ENCODE measurements at regions not wholly inside any gene's neighbourhood (a gene's known extent, or its start where the extent isn't known, plus 50 kb on each side); places are given as distances from the start of the nearest gene placed in this dataset.

- no peak overlapping the region for H3K27ac Mint-ChIP-seq
- H3K4me3 ChIP-seq (ENCODE audit: low read depth, low read length), result no peak overlapping the region
- no peak overlapping the region for H3K27ac ChIP-seq (ENCODE audit: insufficient read depth, low read length, poor library complexity, severe bottlenecking)
- H3K27me3 Mint-ChIP-seq, result no peaks in the 10 kb centered on the region
- peaks cover 0 to 11% (median 2%) of the 10 kb centered on the region in 7 donors for H3K9me3 Mint-ChIP-seq
- DNase-seq (no peak), ATAC-seq (ENCODE audit: low read depth in 2 of 2) (no peak)
- no peaks in the 10 kb centered on the region for H3K36me3 Mint-ChIP-seq
- H3K9me3 ChIP-seq (ENCODE audit: control insufficient read depth in 2 of 2, low read length in 2 of 2), result no peaks in the 10 kb centered on the region
- H3K36me3 ChIP-seq (ENCODE audit: control insufficient read depth, insufficient read depth, low read length), result no peaks in the 10 kb centered on the region
- no peaks in the 10 kb centered on the region for H3K27me3 ChIP-seq (ENCODE audit: control insufficient read depth, insufficient read depth, low read length)
- H3K4me1 Mint-ChIP-seq, result no peaks in the 10 kb centered on the region
- no peak overlapping the region for H3K4me3 Mint-ChIP-seq
- no peaks in the 10 kb centered on the region for H3K4me1 ChIP-seq (ENCODE audit: control insufficient read depth, insufficient read depth, low read length, poor library complexity, severe bottlenecking)
Observed at GRCh38 chr4:117783716-117784115, 250.6 kb upstream of the NDST3 start.

DNA sequence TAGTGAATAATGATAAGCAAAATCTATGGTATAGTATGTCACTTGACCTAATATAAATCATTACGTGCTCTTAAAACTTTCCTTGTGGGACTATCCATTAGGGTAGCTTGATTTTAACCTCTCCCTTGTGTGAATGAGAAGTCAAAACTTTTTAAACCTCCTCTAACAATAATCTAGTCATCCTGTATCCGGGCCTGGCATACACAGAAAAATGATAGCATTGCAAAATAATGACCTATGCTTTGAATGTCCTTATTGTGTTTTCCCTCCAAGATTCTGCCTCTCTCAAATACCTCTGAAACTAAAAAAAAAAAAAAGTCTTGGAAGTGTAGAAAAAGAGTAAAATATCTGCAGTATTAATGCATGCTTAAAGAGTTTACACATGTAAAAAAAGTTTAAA, 250.0 kb upstream of the NDST3 start:
- Mint-ChIP-seq H3K36me3 (no peaks in the 10 kb centered on the region), H3K27ac (no peak overlapping the region), H3K27me3 (no peaks in the 10 kb centered on the region), H3K4me3 (no peak overlapping the region), H3K9me3 (peaks cover 0 to 11% (median 2%) of the 10 kb centered on the region in 7 donors), H3K4me1 (no peaks in the 10 kb centered on the region)
- DNase-seq (no peak), ATAC-seq (ENCODE audit: low read depth in 2 of 2) (no peak)
- Histone ChIP-seq H3K9me3 (ENCODE audit: control insufficient read depth in 2 of 2, low read length in 2 of 2) (no peaks in the 10 kb centered on the region), H3K4me3 (ENCODE audit: low read depth, low read length) (no peak overlapping the region), H3K27ac (ENCODE audit: insufficient read depth, low read length, poor library complexity, severe bottlenecking) (no peak overlapping the region), H3K36me3 (ENCODE audit: control insufficient read depth, insufficient read depth, low read length) (no peaks in the 10 kb centered on the region), H3K27me3 (ENCODE audit: control insufficient read depth, insufficient read depth, low read length) (no peaks in the 10 kb centered on the region), H3K4me1 (ENCODE audit: control insufficient read depth, insufficient read depth, low read length, poor library complexity, severe bottlenecking) (no peaks in the 10 kb centered on the region)

DNA sequence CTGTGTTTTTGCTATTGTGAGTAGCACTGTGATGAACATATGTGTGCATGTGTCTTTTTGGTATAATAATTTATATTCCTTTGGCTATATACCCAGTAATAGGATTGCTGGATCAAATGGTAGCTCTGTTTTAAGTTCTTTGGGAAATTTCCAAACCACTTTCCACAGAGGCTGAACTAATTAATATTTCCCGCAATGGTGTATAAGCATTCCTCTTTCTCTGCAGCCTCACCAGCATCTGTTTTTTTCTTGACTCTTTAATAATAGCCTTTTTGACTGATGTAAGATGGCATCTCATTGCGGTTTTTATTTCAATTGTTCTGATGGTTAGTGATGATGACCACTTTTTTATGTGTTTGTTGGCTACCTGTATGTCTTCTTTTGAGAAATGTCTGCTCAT, 247.7 kb upstream of the NDST3 start:
- Histone ChIP-seq H3K9me3 (ENCODE audit: control insufficient read depth in 2 of 2, low read length in 2 of 2) (no peaks in the 10 kb centered on the region), H3K4me3 (ENCODE audit: low read depth, low read length) (no peak overlapping the region), H3K36me3 (ENCODE audit: control insufficient read depth, insufficient read depth, low read length) (no peaks in the 10 kb centered on the region), H3K4me1 (ENCODE audit: control insufficient read depth, insufficient read depth, low read length, poor library complexity, severe bottlenecking) (no peaks in the 10 kb centered on the region), H3K27ac (ENCODE audit: insufficient read depth, low read length, poor library complexity, severe bottlenecking) (no peak overlapping the region), H3K27me3 (ENCODE audit: control insufficient read depth, insufficient read depth, low read length) (no peaks in the 10 kb centered on the region)
- H3K27ac Mint-ChIP-seq, result no peak overlapping the region
- no peak overlapping the region for H3K4me3 Mint-ChIP-seq
- H3K27me3 Mint-ChIP-seq, result no peaks in the 10 kb centered on the region
- H3K36me3 Mint-ChIP-seq, result no peaks in the 10 kb centered on the region
- DNase-seq (no peak), ATAC-seq (ENCODE audit: low read depth in 2 of 2) (no peak)
- peaks cover 0 to 11% (median 2%) of the 10 kb centered on the region in 7 donors for H3K9me3 Mint-ChIP-seq
- no peaks in the 10 kb centered on the region for H3K4me1 Mint-ChIP-seq

- ATAC-seq (ENCODE audit: low read depth in 2 of 2), result no peak
- DNase-seq, result no peak
- H3K27ac Mint-ChIP-seq, result no peak overlapping the region
- H3K27ac ChIP-seq (ENCODE audit: insufficient read depth, low read length, poor library complexity, severe bottlenecking), result no peak overlapping the region
- H3K4me3 Mint-ChIP-seq, result no peak overlapping the region
- no peaks in the 10 kb centered on the region for H3K4me1 Mint-ChIP-seq
- no peaks in the 10 kb centered on the region for H3K27me3 Mint-ChIP-seq
- H3K9me3 Mint-ChIP-seq, result peaks cover 0 to 7% (median 2%) of the 10 kb centered on the region in 7 donors
- no peaks in the 10 kb centered on the region for H3K27me3 ChIP-seq (ENCODE audit: control insufficient read depth, insufficient read depth, low read length)
- H3K4me3 ChIP-seq (ENCODE audit: low read depth, low read length), result no peak overlapping the region
- no peaks in the 10 kb centered on the region for H3K36me3 ChIP-seq (ENCODE audit: control insufficient read depth, insufficient read depth, low read length)
- no peaks in the 10 kb centered on the region for H3K36me3 Mint-ChIP-seq
- H3K9me3 ChIP-seq (ENCODE audit: control insufficient read depth in 2 of 2, low read length in 2 of 2), result no peaks in the 10 kb centered on the region
- H3K4me1 ChIP-seq (ENCODE audit: control insufficient read depth, insufficient read depth, low read length, poor library complexity, severe bottlenecking), result no peaks in the 10 kb centered on the region
Observed at GRCh38 chr4:117793845-117794480, 240.3 kb upstream of the NDST3 start.

DNA sequence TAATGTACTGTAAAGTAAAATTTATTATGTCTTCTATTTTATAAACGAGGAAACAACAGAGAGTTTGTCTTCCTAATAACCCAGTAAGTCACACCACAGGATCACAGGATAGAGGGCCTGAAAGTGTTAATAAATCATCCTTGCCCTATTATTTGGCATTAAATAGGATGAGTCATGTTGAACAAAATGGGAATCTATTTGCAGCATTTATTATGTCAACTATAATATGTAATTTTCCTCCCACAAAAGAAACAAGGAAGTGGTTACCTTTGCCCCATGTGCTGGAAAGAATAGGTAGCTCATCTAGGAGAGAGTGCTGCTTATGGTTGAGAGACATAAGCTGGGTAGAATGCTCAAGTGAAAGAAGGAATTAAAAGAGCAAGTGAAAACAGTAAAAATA, 237.6 kb upstream of the NDST3 start:
- Mint-ChIP-seq H3K36me3 (no peaks in the 10 kb centered on the region), H3K27me3 (no peaks in the 10 kb centered on the region), H3K4me1 (no peaks in the 10 kb centered on the region), H3K27ac (no peak overlapping the region), H3K9me3 (peaks cover 0 to 4% (median 1%) of the 10 kb centered on the region in 7 donors), H3K4me3 (no peak overlapping the region)
- Histone ChIP-seq H3K27me3 (ENCODE audit: control insufficient read depth, insufficient read depth, low read length) (no peaks in the 10 kb centered on the region), H3K4me3 (ENCODE audit: low read depth, low read length) (no peak overlapping the region), H3K4me1 (ENCODE audit: control insufficient read depth, insufficient read depth, low read length, poor library complexity, severe bottlenecking) (no peaks in the 10 kb centered on the region), H3K9me3 (ENCODE audit: control insufficient read depth in 2 of 2, low read length in 2 of 2) (no peaks in the 10 kb centered on the region), H3K27ac (ENCODE audit: insufficient read depth, low read length, poor library complexity, severe bottlenecking) (no peak overlapping the region), H3K36me3 (ENCODE audit: control insufficient read depth, insufficient read depth, low read length) (no peaks in the 10 kb centered on the region)
- no peak for DNase-seq
- no peak for ATAC-seq (ENCODE audit: low read depth in 2 of 2)

DNA sequence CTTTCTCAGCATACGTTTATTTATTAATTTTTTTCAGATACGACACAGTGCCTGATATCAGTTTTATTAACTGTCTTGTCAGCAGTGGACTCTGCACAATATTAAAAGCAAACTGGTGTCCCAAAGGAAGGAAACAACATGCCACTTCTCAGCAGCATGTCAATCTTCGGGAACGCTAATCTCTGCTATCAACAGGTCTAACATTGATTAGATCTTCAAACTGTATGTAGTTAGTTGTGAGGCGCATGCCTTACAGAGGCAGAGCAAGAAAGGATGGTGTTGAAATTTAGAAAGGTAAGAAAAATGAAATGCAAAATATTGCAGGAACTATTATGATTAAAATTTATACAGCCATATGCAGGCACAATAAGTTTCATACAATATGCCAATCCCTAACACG, 233.7 kb upstream of the NDST3 start:
- Mint-ChIP-seq H3K9me3 (peaks cover 0 to 10% (median 3%) of the 10 kb centered on the region in 7 donors), H3K27ac (no peak overlapping the region), H3K36me3 (no peaks in the 10 kb centered on the region), H3K4me3 (no peak overlapping the region), H3K4me1 (no peaks in the 10 kb centered on the region), H3K27me3 (no peaks in the 10 kb centered on the region)
- ATAC-seq (ENCODE audit: low read depth in 2 of 2) (no peak), DNase-seq (no peak)
- no peaks in the 10 kb centered on the region for H3K36me3 ChIP-seq (ENCODE audit: control insufficient read depth, insufficient read depth, low read length)
- no peaks in the 10 kb centered on the region for H3K9me3 ChIP-seq (ENCODE audit: control insufficient read depth in 2 of 2, low read length in 2 of 2)
- H3K27ac ChIP-seq (ENCODE audit: insufficient read depth, low read length, poor library complexity, severe bottlenecking), result no peak overlapping the region
- H3K4me3 ChIP-seq (ENCODE audit: low read depth, low read length), result no peak overlapping the region
- no peaks in the 10 kb centered on the region for H3K27me3 ChIP-seq (ENCODE audit: control insufficient read depth, insufficient read depth, low read length)
- no peaks in the 10 kb centered on the region for H3K4me1 ChIP-seq (ENCODE audit: control insufficient read depth, insufficient read depth, low read length, poor library complexity, severe bottlenecking)

DNA sequence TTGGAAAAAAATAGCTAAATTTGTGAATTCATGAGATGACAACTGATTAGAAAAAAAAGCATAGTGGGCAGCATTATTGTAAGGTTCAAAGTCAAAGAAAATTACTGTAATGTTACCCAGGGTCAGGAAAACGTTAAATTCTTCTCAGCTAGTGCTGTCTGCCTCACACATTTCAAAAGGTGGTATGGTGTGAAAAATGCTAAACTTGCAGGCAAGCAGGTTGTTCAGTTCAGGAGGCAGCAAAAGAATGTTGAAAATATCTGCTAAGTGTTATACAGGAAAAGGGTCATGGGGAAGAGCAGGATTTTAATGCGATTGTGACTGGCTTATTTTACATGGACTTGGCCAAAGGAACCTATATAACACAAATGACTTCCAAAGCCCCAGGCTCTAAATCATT, 232.5 kb upstream of the NDST3 start:
- Histone ChIP-seq H3K9me3 (ENCODE audit: control insufficient read depth in 2 of 2, low read length in 2 of 2) (no peaks in the 10 kb centered on the region), H3K4me3 (ENCODE audit: low read depth, low read length) (no peak overlapping the region), H3K36me3 (ENCODE audit: control insufficient read depth, insufficient read depth, low read length) (no peaks in the 10 kb centered on the region), H3K27me3 (ENCODE audit: control insufficient read depth, insufficient read depth, low read length) (no peaks in the 10 kb centered on the region), H3K4me1 (ENCODE audit: control insufficient read depth, insufficient read depth, low read length, poor library complexity, severe bottlenecking) (no peaks in the 10 kb centered on the region), H3K27ac (ENCODE audit: insufficient read depth, low read length, poor library complexity, severe bottlenecking) (no peak overlapping the region)
- Mint-ChIP-seq H3K27ac (no peak overlapping the region), H3K36me3 (no peaks in the 10 kb centered on the region), H3K9me3 (peaks cover 0 to 10% (median 2%) of the 10 kb centered on the region in 7 donors), H3K4me1 (no peaks in the 10 kb centered on the region), H3K27me3 (no peaks in the 10 kb centered on the region), H3K4me3 (no peak overlapping the region)
- no peak for DNase-seq
- no peak for ATAC-seq (ENCODE audit: low read depth in 2 of 2)

GRCh38 chr4:117811731-117812130, 222.6 kb upstream of the NDST3 start:
- H3K4me1 Mint-ChIP-seq, result no peaks in the 10 kb centered on the region
- no peaks in the 10 kb centered on the region for H3K27me3 ChIP-seq (ENCODE audit: control insufficient read depth, insufficient read depth, low read length)
- H3K27ac ChIP-seq (ENCODE audit: insufficient read depth, low read length, poor library complexity, severe bottlenecking), result no peak overlapping the region
- no peak overlapping the region for H3K4me3 ChIP-seq (ENCODE audit: low read depth, low read length)
- H3K9me3 Mint-ChIP-seq, result peaks cover 0 to 13% (median 1%) of the 10 kb centered on the region in 7 donors
- H3K9me3 ChIP-seq (ENCODE audit: control insufficient read depth in 2 of 2, low read length in 2 of 2), result no peaks in the 10 kb centered on the region
- H3K36me3 Mint-ChIP-seq, result no peaks in the 10 kb centered on the region
- no peaks in the 10 kb centered on the region for H3K27me3 Mint-ChIP-seq
- no peaks in the 10 kb centered on the region for H3K36me3 ChIP-seq (ENCODE audit: control insufficient read depth, insufficient read depth, low read length)
- DNase-seq, result no peak
- no peaks in the 10 kb centered on the region for H3K4me1 ChIP-seq (ENCODE audit: control insufficient read depth, insufficient read depth, low read length, poor library complexity, severe bottlenecking)
- H3K27ac Mint-ChIP-seq, result no peak overlapping the region
- ATAC-seq (ENCODE audit: low read depth in 2 of 2), result no peak
- H3K4me3 Mint-ChIP-seq, result no peak overlapping the region

Data from CD4-positive, CD25-positive, alpha-beta regulatory T cell (primary cell).